ENCODE measurements at regions not wholly inside any gene's neighbourhood (a gene's known extent, or its start where the extent isn't known, plus 50 kb on each side); places are given as distances from the start of the nearest gene placed in this dataset.

DNA sequence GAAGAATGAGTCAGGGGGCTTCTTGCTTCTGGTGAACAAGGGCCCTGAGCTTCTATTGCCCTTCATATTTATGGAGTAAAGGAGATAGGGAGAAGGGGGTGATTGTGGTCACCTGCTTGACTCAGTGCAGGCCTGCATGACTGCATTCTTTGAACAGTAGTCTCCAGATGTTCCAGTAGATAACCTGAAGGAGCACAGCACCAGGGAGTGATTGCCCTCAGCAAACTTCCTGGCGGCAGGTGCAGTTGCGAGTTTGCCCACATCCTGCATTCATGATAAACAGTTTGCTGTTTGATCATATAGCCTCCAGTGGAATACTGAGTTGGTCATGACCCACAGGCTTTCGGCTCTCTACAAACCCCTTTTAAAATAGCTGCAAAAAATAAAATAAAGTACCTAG, 1632.7 kb downstream of the OTOL1 start:
- no peak overlapping the region for H2AK5ac ChIP-seq (ENCODE audit: insufficient read length, low read length)

More for the DNA sequence above, 1632.7 kb downstream of the OTOL1 start:
- H2BK120ac ChIP-seq (ENCODE audit: low read depth, low read length, poor library complexity, severe bottlenecking), result no peak overlapping the region
- H3K27ac ChIP-seq (ENCODE audit: insufficient read length, low read depth, low read length), result no peak overlapping the region
- H4K91ac ChIP-seq (ENCODE audit: insufficient read length, low read depth, low read length), result no peak overlapping the region
- no peak for DNase-seq
- no peaks in the 10 kb centered on the region for H4K20me1 ChIP-seq (ENCODE audit: control insufficient read depth, insufficient read depth, insufficient read length)
- Mint-ChIP-seq H3K9me3 (peaks cover 52 to 53% of the 10 kb centered on the region in 2 experiments), H3K27ac (no peak overlapping the region), H3K27me3 (ENCODE audit: low read depth) (no peaks in the 10 kb centered on the region), H3K36me3 (ENCODE audit: insufficient read depth in 1 of 3, low read depth in 3 of 3) (peaks cover 23 to 52% (median 51%) of the 10 kb centered on the region in 3 experiments), H3K4me1 (no peaks in the 10 kb centered on the region), H3K4me3 (no peak overlapping the region)
- WGBS (ENCODE audit: extremely low coverage, insufficient read length, low lambda C conversion rate), result no CpG with 5 or more reads among the region's 3 CpGs
- H3K4ac ChIP-seq (ENCODE audit: low read depth, low read length), result no peak overlapping the region
- no peaks in the 10 kb centered on the region for H3K27me3 ChIP-seq (ENCODE audit: insufficient read depth, low read length)
- no peak overlapping the region for H4K5ac ChIP-seq (ENCODE audit: insufficient read length, low read depth, low read length)
- no peak overlapping the region for H3K14ac ChIP-seq (ENCODE audit: insufficient read depth, low read length)
- no peak overlapping the region for H3K18ac ChIP-seq (ENCODE audit: insufficient read length, low read depth, low read length)
- H2BK5ac ChIP-seq (ENCODE audit: insufficient read length, low read length), result no peak overlapping the region
- H3K56ac ChIP-seq (ENCODE audit: insufficient read length, low read depth, low read length), result no peak overlapping the region
- H2BK20ac ChIP-seq (ENCODE audit: low read depth, low read length, poor library complexity, severe bottlenecking), result no peak overlapping the region
- H3K4me1 ChIP-seq (ENCODE audit: insufficient read depth, low read length), result no peaks in the 10 kb centered on the region
- no peak overlapping the region for H2BK15ac ChIP-seq (ENCODE audit: low read depth, low read length)
- no peaks in the 10 kb centered on the region for H3K79me1 ChIP-seq (ENCODE audit: insufficient read depth, low read depth, low read length, poor library complexity, severe bottlenecking)
- H3K4me2 ChIP-seq (ENCODE audit: insufficient read depth, insufficient read length, low read length), result no peak overlapping the region
- H4K8ac ChIP-seq (replicated peaks; ENCODE audit: insufficient read length, low read depth, low read length), result no peak overlapping the region
- no peaks in the 10 kb centered on the region for H3K23me2 ChIP-seq (ENCODE audit: insufficient read length, low read depth, low read length, poor library complexity, severe bottlenecking)
- H3K23ac ChIP-seq (ENCODE audit: insufficient read length, low read depth, low read length), result no peak overlapping the region
- H3K9ac ChIP-seq (ENCODE audit: extremely low read depth, insufficient read length, low read length), result no peak overlapping the region
- TF ChIP-seq, protein P1, sequence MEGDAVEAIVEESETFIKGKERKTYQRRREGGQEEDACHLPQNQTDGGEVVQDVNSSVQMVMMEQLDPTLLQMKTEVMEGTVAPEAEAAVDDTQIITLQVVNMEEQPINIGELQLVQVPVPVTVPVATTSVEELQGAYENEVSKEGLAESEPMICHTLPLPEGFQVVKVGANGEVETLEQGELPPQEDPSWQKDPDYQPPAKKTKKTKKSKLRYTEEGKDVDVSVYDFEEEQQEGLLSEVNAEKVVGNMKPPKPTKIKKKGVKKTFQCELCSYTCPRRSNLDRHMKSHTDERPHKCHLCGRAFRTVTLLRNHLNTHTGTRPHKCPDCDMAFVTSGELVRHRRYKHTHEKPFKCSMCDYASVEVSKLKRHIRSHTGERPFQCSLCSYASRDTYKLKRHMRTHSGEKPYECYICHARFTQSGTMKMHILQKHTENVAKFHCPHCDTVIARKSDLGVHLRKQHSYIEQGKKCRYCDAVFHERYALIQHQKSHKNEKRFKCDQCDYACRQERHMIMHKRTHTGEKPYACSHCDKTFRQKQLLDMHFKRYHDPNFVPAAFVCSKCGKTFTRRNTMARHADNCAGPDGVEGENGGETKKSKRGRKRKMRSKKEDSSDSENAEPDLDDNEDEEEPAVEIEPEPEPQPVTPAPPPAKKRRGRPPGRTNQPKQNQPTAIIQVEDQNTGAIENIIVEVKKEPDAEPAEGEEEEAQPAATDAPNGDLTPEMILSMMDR (conservative IDR thresholded peaks at IDR 0.05), result no peak
- H3K9me3 ChIP-seq (ENCODE audit: control insufficient read depth, low read depth, low read length), result peaks cover 19% of the 10 kb centered on the region
- H2BK12ac ChIP-seq (ENCODE audit: insufficient read length, low read depth, low read length), result no peak overlapping the region
- H3T11ph ChIP-seq (ENCODE audit: low read length), result no peak overlapping the region
- H3K79me2 ChIP-seq (ENCODE audit: insufficient read depth, low read length), result no peaks in the 10 kb centered on the region
- no peak overlapping the region for H2AFZ ChIP-seq (ENCODE audit: low read length)
